ENCODE measurements at regions not wholly inside any gene's neighbourhood (a gene's known extent, or its start where the extent isn't known, plus 50 kb on each side); places are given as distances from the start of the nearest gene placed in this dataset.

DNA sequence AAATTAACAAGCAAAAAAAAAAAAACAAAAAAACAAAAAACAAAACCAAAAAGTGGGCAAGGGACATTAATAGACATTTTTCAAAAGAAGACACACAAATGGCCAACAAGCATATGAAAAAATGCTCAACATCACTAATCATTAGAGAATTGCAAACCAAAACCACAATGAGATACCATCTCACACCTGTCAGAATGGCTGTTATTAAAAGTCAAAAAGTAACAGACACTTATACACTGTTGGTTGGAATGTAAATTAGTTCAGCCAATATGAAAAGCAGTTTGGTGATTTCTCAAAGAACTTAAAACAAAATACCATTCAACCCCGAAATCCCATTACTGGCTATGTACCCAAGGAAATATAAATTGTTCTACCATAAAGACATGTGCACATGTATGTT lies 222.4 kb upstream of the CD96 start:
- Histone ChIP-seq H2AK5ac (ENCODE audit: low read depth, low read length) (no peak overlapping the region), H2BK120ac (replicated peaks; ENCODE audit: low read depth, low read length) (no peak overlapping the region), H4K91ac (replicated peaks; ENCODE audit: insufficient read length, low read length) (no peak overlapping the region), H2BK12ac (ENCODE audit: low read depth, low read length) (no peak overlapping the region), H3K27ac (ENCODE audit: low read depth, low read length) (no peak overlapping the region), H4K20me1 (replicated peaks in 1 of 2; ENCODE audit: control insufficient read depth in 1 of 2, insufficient read depth in 2 of 2, low read length in 2 of 2) (no peaks in the 10 kb centered on the region), H3K4me1 (replicated peaks in 1 of 4; ENCODE audit: control insufficient read depth in 3 of 4, insufficient read depth in 4 of 4, low read length in 3 of 4) (no peaks in the 10 kb centered on the region), H3K9ac (replicated peaks in 1 of 4; ENCODE audit: extremely low read depth in 1 of 4, low read depth in 3 of 4, low read length in 3 of 4) (no peak overlapping the region), H3K56ac (replicated peaks; ENCODE audit: insufficient read length, low read depth, low read length) (no peak overlapping the region), H2BK20ac (ENCODE audit: low read length) (no peak overlapping the region), H3K18ac (ENCODE audit: extremely low read depth, low read length) (no peak overlapping the region), H3K14ac (ENCODE audit: insufficient read length) (no peak overlapping the region), H2BK5ac (ENCODE audit: low read depth, low read length) (no peak overlapping the region), H4K8ac (ENCODE audit: extremely low read depth, insufficient read depth, low read length) (no peak overlapping the region), H3K9me3 (ENCODE audit: insufficient read depth in 2 of 2, low read depth in 1 of 2, low read length in 1 of 2) (no peaks in the 10 kb centered on the region), H2BK15ac (ENCODE audit: low read length) (no peak overlapping the region), H3K4ac (replicated peaks; ENCODE audit: insufficient read length, low read depth, low read length) (no peak overlapping the region), H3K79me2 (ENCODE audit: control insufficient read depth in 1 of 2, insufficient read depth in 2 of 2, low read length in 2 of 2) (no peaks in the 10 kb centered on the region), H3K27me3 (replicated peaks in 1 of 4; ENCODE audit: control insufficient read depth in 3 of 4, extremely low read depth in 1 of 4, insufficient read depth in 3 of 4, low read length in 3 of 4) (no peaks in the 10 kb centered on the region), H3K4me2 (ENCODE audit: insufficient read depth in 1 of 2, low read depth in 2 of 2, low read length in 2 of 2) (no peak overlapping the region), H3K36me3 (ENCODE audit: control insufficient read depth in 2 of 4, insufficient read depth in 4 of 4, low read length in 3 of 4) (no peaks in the 10 kb centered on the region), H3K23ac (ENCODE audit: insufficient read length) (no peak overlapping the region), H3K4me3 (ENCODE audit: extremely low read depth in 1 of 4, insufficient read depth in 2 of 4, low read depth in 3 of 4, low read length in 4 of 4) (no peak overlapping the region), H2AFZ (ENCODE audit: low read length) (no peak overlapping the region), H4K5ac (ENCODE audit: insufficient read length, low read depth, low read length) (no peak overlapping the region), H3K79me1 (ENCODE audit: low read depth, low read length) (no peaks in the 10 kb centered on the region), H3K23me2 (ENCODE audit: low read depth, low read length) (no peaks in the 10 kb centered on the region)
- TF ChIP-seq TBP (IDR thresholded peaks at IDR 0.05; ENCODE audit: low read depth, low read length) = no peak
- no peak for TF ChIP-seq FOSL1 (IDR thresholded peaks at IDR 0.05; ENCODE audit: insufficient read depth, low read depth, low read length)
- no peak for TF ChIP-seq JUND (IDR thresholded peaks at IDR 0.05; ENCODE audit: low read length)
- TF ChIP-seq SRF (IDR thresholded peaks at IDR 0.05; ENCODE audit: low read depth, low read length) = no peak
- TF ChIP-seq, protein P1, sequence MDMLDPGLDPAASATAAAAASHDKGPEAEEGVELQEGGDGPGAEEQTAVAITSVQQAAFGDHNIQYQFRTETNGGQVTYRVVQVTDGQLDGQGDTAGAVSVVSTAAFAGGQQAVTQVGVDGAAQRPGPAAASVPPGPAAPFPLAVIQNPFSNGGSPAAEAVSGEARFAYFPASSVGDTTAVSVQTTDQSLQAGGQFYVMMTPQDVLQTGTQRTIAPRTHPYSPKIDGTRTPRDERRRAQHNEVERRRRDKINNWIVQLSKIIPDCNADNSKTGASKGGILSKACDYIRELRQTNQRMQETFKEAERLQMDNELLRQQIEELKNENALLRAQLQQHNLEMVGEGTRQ (IDR thresholded peaks at IDR 0.05; ENCODE audit: low read length) = no peak
- TF ChIP-seq SUZ12 (IDR thresholded peaks at IDR 0.05; ENCODE audit: low read length) = no peak
- POLR2A ChIA-PET (ENCODE audit: partially characterized antibody) = no interaction called here
- FAIRE-seq = no peak
- no peak for DNase-seq (ENCODE audit: low read depth in 1 of 2, low spot score in 2 of 2)
- CTCF ChIA-PET (ENCODE audit: partially characterized antibody) = interaction anchor here (2.0 kb wide), 1 partner anchor 11 kb away, joined by 4 read pairs; no protein-coding TSS in a partner anchor
- 90% methylated on average over 1 of the region's 1 CpG; no CpG with 5 or more reads in 1 of the 2 experiments for WGBS, 2 experiments (ENCODE audit: extremely low coverage in 1 of 2, insufficient coverage in 1 of 2, insufficient read length in 1 of 2, insufficient replicate concordance in 2 of 2, low coverage in 1 of 2, low lambda C conversion rate in 2 of 2, missing lambda C conversion rate in 1 of 2)

All from H1 (cell line).